Smooth muscle cell (in vitro differentiated cells): ENCODE measurements at regions not wholly inside any gene's neighbourhood (a gene's known extent, or its start where the extent isn't known, plus 50 kb on each side); places are given as distances from the start of the nearest gene placed in this dataset.

ENCODE experiments used
- DNase-seq: peaks from one replicate; lab custom pipeline; 2025; ENCODE audit not compliant: unreplicated experiment; lab: John Stamatoyannopoulos, UW
- H2AFZ ChIP-seq: fragments of 200-600 bp; sonication (generic); 2 replicates; pipeline ENCODE4 v1.6.0; 2016; ENCODE audit warnings: antibody characterized with exemption, low read depth, mild to moderate bottlenecking
- H3F3A ChIP-seq: fragments of 200-600 bp; sonication (generic); 2 replicates; pipeline ENCODE4 v1.6.0; 2017; ENCODE audit warnings: antibody characterized with exemption, low read depth
- H3K27ac ChIP-seq: fragments of 200-600 bp; sonication (generic); 2 replicates; pipeline ENCODE4 v1.5.1; 2016; ENCODE audit warnings: low read depth, mild to moderate bottlenecking
- H3K27me3 ChIP-seq: fragments of 200-600 bp; sonication (generic); 2 replicates; pipeline ENCODE4 v1.6.1; 2016; ENCODE audit warnings: low read depth, mild to moderate bottlenecking
- H3K36me3 ChIP-seq: fragments of 200-600 bp; sonication (generic); 2 replicates; pipeline ENCODE4 v1.5.1; 2016; ENCODE audit warnings: low read depth
- H3K4me1 ChIP-seq: fragments of 200-600 bp; sonication (generic); 2 replicates; pipeline ENCODE4 v1.5.1; 2016; ENCODE audit warnings: low read depth
- H3K4me2 ChIP-seq: fragments of 200-600 bp; sonication (generic); 2 replicates; pipeline ENCODE4 v1.6.0; 2016; ENCODE audit warnings: mild to moderate bottlenecking
- H3K4me3 ChIP-seq: fragments of 200-600 bp; sonication (generic); 2 replicates; pipeline ENCODE4 v1.5.1; 2016; ENCODE audit warnings: mild to moderate bottlenecking
- H3K79me2 ChIP-seq: fragments of 200-600 bp; sonication (generic); 2 replicates; pipeline ENCODE4 v1.6.0; 2016; ENCODE audit warnings: low read depth, mild to moderate bottlenecking
- H3K9ac ChIP-seq: fragments of 200-600 bp; sonication (generic); 2 replicates; pipeline ENCODE4 v1.6.0; 2016; ENCODE audit warnings: low read depth
- H3K9me3 ChIP-seq: fragments of 200-600 bp; sonication (generic); replicated peaks from 2 replicates; pipeline ENCODE4 v1.5.1; 2016; ENCODE audit warnings: low read depth
- H4K20me1 ChIP-seq: fragments of 200-600 bp; sonication (generic); 2 replicates; pipeline ENCODE4 v1.6.0; 2016; ENCODE audit warnings: low read depth
- CTCF ChIP-seq: fragments of 200-600 bp; sonication (generic); IDR thresholded peaks from 2 replicates; pipeline ENCODE4 v1.5.1; 2017; ENCODE audit warnings: borderline replicate concordance, mild to moderate bottlenecking, antibody characterized with exemption; ENCODE audit not compliant: insufficient read depth, poor library complexity, severe bottlenecking
- WGBS: methylation state at CpG from one replicate; pipeline ENCODE4 v1.1.7; 2016; ENCODE audit warnings: low lambda C conversion rate; 5-methylcytosine and 5-hydroxymethylcytosine counted together

- Histone ChIP-seq H3K9me3 (no peaks in the 10 kb centered on the region), H3K27ac (peak overlapping the region; percentile 50), H3K4me3 (no peak overlapping the region), H3K27me3 (no peaks in the 10 kb centered on the region), H2AFZ (peak overlapping the region; percentile 34), H3K79me2 (no peaks in the 10 kb centered on the region), H3K4me1 (peaks cover 37% of the 10 kb centered on the region), H3K4me2 (peak overlapping the region; percentile 41), H4K20me1 (no peaks in the 10 kb centered on the region), H3K36me3 (no peaks in the 10 kb centered on the region), H3K9ac (no peak overlapping the region), H3F3A (peaks cover 12% of the 10 kb centered on the region)
- DNase-seq = no peak
- WGBS = 74% methylated on average over 7 of the region's 7 CpGs
- no peak for TF ChIP-seq CTCF
Observed at GRCh38 chr21:17435565-17436543, 77.0 kb upstream of the CXADR start.

GRCh38 chr21:17436626-17437111 is 76.2 kb upstream of the CXADR start:
- peaks cover 46% of the 10 kb centered on the region for H3K4me1 ChIP-seq
- peak overlapping the region; percentile 50 for H3K27ac ChIP-seq
- 10% methylated on average over 4 of the region's 4 CpGs for WGBS
- no peak overlapping the region for H3K9ac ChIP-seq
- H3K4me2 ChIP-seq = peak overlapping the region; percentile 41
- H3F3A ChIP-seq = peaks cover 12% of the 10 kb centered on the region
- no peaks in the 10 kb centered on the region for H3K27me3 ChIP-seq
- no peak overlapping the region for H3K4me3 ChIP-seq
- no peaks in the 10 kb centered on the region for H3K36me3 ChIP-seq
- no peak for DNase-seq
- TF ChIP-seq CTCF = no peak
- H4K20me1 ChIP-seq = no peaks in the 10 kb centered on the region
- H3K79me2 ChIP-seq = no peaks in the 10 kb centered on the region
- no peaks in the 10 kb centered on the region for H3K9me3 ChIP-seq
- H2AFZ ChIP-seq = peak overlapping the region; percentile 34

- no peak overlapping the region for H3K9ac ChIP-seq
- DNase-seq = no peak
- H3K27ac ChIP-seq = no peak overlapping the region
- H3K4me1 ChIP-seq = peaks cover 57% of the 10 kb centered on the region
- no peak for TF ChIP-seq CTCF
- H4K20me1 ChIP-seq = no peaks in the 10 kb centered on the region
- no peaks in the 10 kb centered on the region for H3K36me3 ChIP-seq
- H3K79me2 ChIP-seq = no peaks in the 10 kb centered on the region
- WGBS = 5% methylated on average over 5 of the region's 5 CpGs
- H3K9me3 ChIP-seq = no peaks in the 10 kb centered on the region
- H3K4me3 ChIP-seq = no peak overlapping the region
- peak overlapping the region; percentile 41 for H3K4me2 ChIP-seq
- H3K27me3 ChIP-seq = no peaks in the 10 kb centered on the region
- H3F3A ChIP-seq = peaks cover 12% of the 10 kb centered on the region
- H2AFZ ChIP-seq = peak overlapping the region; percentile 22
Observed at GRCh38 chr21:17438635-17439034, 74.2 kb upstream of the CXADR start.

GRCh38 chr21:17440969-17441368 is 71.9 kb upstream of the CXADR start:
- H3K4me2 ChIP-seq = no peak overlapping the region
- no peaks in the 10 kb centered on the region for H3K36me3 ChIP-seq

More at GRCh38 chr21:17440969-17441368, 71.9 kb upstream of the CXADR start:
- Histone ChIP-seq H3K9me3 (no peaks in the 10 kb centered on the region), H4K20me1 (no peaks in the 10 kb centered on the region), H3K4me3 (no peak overlapping the region), H3K27me3 (no peaks in the 10 kb centered on the region), H3F3A (peaks cover 4% of the 10 kb centered on the region), H3K79me2 (no peaks in the 10 kb centered on the region), H3K9ac (no peak overlapping the region), H3K4me1 (peaks cover 57% of the 10 kb centered on the region), H3K27ac (no peak overlapping the region), H2AFZ (no peak overlapping the region)
- no peak for DNase-seq
- WGBS = 94% methylated on average over 3 of the region's 3 CpGs
- no peak for TF ChIP-seq CTCF
